SK-N-SH treated with all-trans-retinoic acid at 6 μM for 48 hours (cell line): ENCODE measurements at regions not wholly inside any gene's neighbourhood (a gene's known extent, or its start where the extent isn't known, plus 50 kb on each side); places are given as distances from the start of the nearest gene placed in this dataset.

Source experiments
- ATAC-seq: fragments of 200-7000 bp; cut with Tn5 transposase; 3 replicates; pipeline ENCODE4 v1.9.1; 2020; ENCODE audit warnings: mild to moderate bottlenecking, moderate library complexity
- ARNTL ChIP-seq: fragments of 450-650 bp; formaldehyde crosslinking; IDR thresholded peaks from 2 replicates; pipeline ENCODE4 v1.5.0; 2020; ENCODE audit warnings: low read depth, mild to moderate bottlenecking, moderate library complexity, borderline replicate concordance
- BACH2 ChIP-seq: fragments of 250-450 bp; sonication (Bioruptor Pico); IDR thresholded peaks from 2 replicates; pipeline ENCODE4 v1.9.0; 2021; ENCODE audit warnings: mild to moderate bottlenecking, borderline replicate concordance
- CREB5 ChIP-seq: fragments of 250-450 bp; sonication (Bioruptor Pico); IDR thresholded peaks from 2 replicates; pipeline ENCODE4 v1.5.1; 2020; ENCODE audit warnings: low read depth, mild to moderate bottlenecking, moderate library complexity
- CSDC2 ChIP-seq: fragments of 250-450 bp; sonication (Bioruptor Pico); IDR thresholded peaks from 2 replicates; pipeline ENCODE4 v1.5.0; 2020; ENCODE audit warnings: mild to moderate bottlenecking, moderate library complexity
- CSRNP3 ChIP-seq: fragments of 250-450 bp; sonication (Bioruptor Pico); IDR thresholded peaks from 2 replicates; pipeline ENCODE4 v1.5.1; 2021; ENCODE audit warnings: mild to moderate bottlenecking, moderate library complexity
- GLIS3 ChIP-seq: fragments of 250-450 bp; sonication (Bioruptor Pico); IDR thresholded peaks from 2 replicates; pipeline ENCODE4 v1.5.0; 2020; ENCODE audit warnings: mild to moderate bottlenecking, moderate library complexity
- ISL1 ChIP-seq: fragments of 250-450 bp; sonication (Bioruptor Pico); IDR thresholded peaks from 2 replicates; pipeline ENCODE4 v2.1.2; 2022; ENCODE audit warnings: mild to moderate bottlenecking, moderate library complexity
- OSR1 ChIP-seq: fragments of 250-450 bp; sonication (Bioruptor Pico); IDR thresholded peaks from 2 replicates; pipeline ENCODE4 v1.8.0; 2022; ENCODE audit warnings: moderate library complexity, mild to moderate bottlenecking, inconsistent platforms
- PATZ1 ChIP-seq: fragments of 250-450 bp; sonication (Bioruptor Pico); IDR thresholded peaks from 2 replicates; pipeline ENCODE4 v1.8.0; 2020; ENCODE audit warnings: mild to moderate bottlenecking, moderate library complexity, borderline replicate concordance
- POU6F1 ChIP-seq: fragments of 250-450 bp; sonication (Bioruptor Pico); IDR thresholded peaks from 2 replicates; pipeline ENCODE4 v1.8.0; 2021; ENCODE audit warnings: low read depth, mild to moderate bottlenecking, moderate library complexity, borderline replicate concordance
- PPARA ChIP-seq: fragments of 250-450 bp; sonication (Bioruptor Pico); IDR thresholded peaks from 2 replicates; pipeline ENCODE4 v1.5.0; 2020; ENCODE audit warnings: mild to moderate bottlenecking, borderline replicate concordance
- RARB ChIP-seq: fragments of 250-450 bp; sonication (Bioruptor Pico); IDR thresholded peaks from 2 replicates; pipeline ENCODE4 v1.8.0; 2021; ENCODE audit warnings: mild to moderate bottlenecking, moderate library complexity
- SNAI2 ChIP-seq: fragments of 250-450 bp; sonication (Bioruptor Pico); IDR thresholded peaks from 2 replicates; pipeline ENCODE4 v1.5.0; 2020; ENCODE audit warnings: mild to moderate bottlenecking, moderate library complexity
- TCF4 ChIP-seq: fragments of 250-450 bp; sonication (Bioruptor Pico); IDR thresholded peaks from 2 replicates; pipeline ENCODE4 v1.8.0; 2021; ENCODE audit warnings: mild to moderate bottlenecking, moderate library complexity, borderline replicate concordance
- TOX ChIP-seq: fragments of 250-450 bp; sonication (Bioruptor Pico); IDR thresholded peaks from 2 replicates; pipeline ENCODE4 v1.8.0; 2021; ENCODE audit warnings: mild to moderate bottlenecking, moderate library complexity, borderline replicate concordance
- TSHZ2 ChIP-seq: fragments of 250-450 bp; sonication (Bioruptor Pico); IDR thresholded peaks from 2 replicates; pipeline ENCODE4 v1.5.0; 2020; ENCODE audit warnings: mild to moderate bottlenecking, moderate library complexity
- ZC3H10 ChIP-seq: fragments of 250-450 bp; sonication (Bioruptor Pico); IDR thresholded peaks from 2 replicates; pipeline ENCODE4 v1.5.1; 2021; ENCODE audit warnings: mild to moderate bottlenecking, moderate library complexity
- ZFP3 ChIP-seq: fragments of 250-450 bp; sonication (Bioruptor Pico); IDR thresholded peaks from 2 replicates; pipeline ENCODE4 v1.5.0; 2020; ENCODE audit warnings: mild to moderate bottlenecking, moderate library complexity
- ZFP30 ChIP-seq: fragments of 450-650 bp; formaldehyde crosslinking; IDR thresholded peaks from 2 replicates; pipeline ENCODE4 v1.5.0; 2022; ENCODE audit warnings: mild to moderate bottlenecking, moderate library complexity
- ZNF565 ChIP-seq: fragments of 450-650 bp; formaldehyde crosslinking; conservative IDR thresholded peaks from 2 replicates; pipeline ENCODE4 v1.5.0; 2020; ENCODE audit warnings: low read depth, mild to moderate bottlenecking, moderate library complexity
- ZNF70 ChIP-seq: fragments of 450-650 bp; formaldehyde crosslinking; IDR thresholded peaks from 2 replicates; pipeline ENCODE4 v1.5.0; 2020; ENCODE audit warnings: mild to moderate bottlenecking, moderate library complexity
- ZNF8 ChIP-seq: fragments of 450-650 bp; formaldehyde crosslinking; IDR thresholded peaks from 2 replicates; pipeline ENCODE4 v1.5.0; 2020; ENCODE audit warnings: mild to moderate bottlenecking, moderate library complexity

GRCh38 chr4:42308247-42308646 is 89.0 kb upstream of the SHISA3 start:
- ATAC-seq, result no peak
- TF ChIP-seq PATZ1 (CRISPR knock-in tag), result no peak
- TF ChIP-seq ZNF70 (CRISPR knock-in tag), result no peak
- TF ChIP-seq CREB5 (CRISPR knock-in tag), result no peak
- no peak for TF ChIP-seq BACH2 (CRISPR knock-in tag)
- TF ChIP-seq RARB (CRISPR knock-in tag), result no peak
- TF ChIP-seq ZC3H10, result no peak
- no peak for TF ChIP-seq ZFP3
- no peak for TF ChIP-seq TSHZ2 (CRISPR knock-in tag)
- TF ChIP-seq ISL1 (CRISPR knock-in tag), result no peak
- TF ChIP-seq POU6F1 (CRISPR knock-in tag), result no peak
- no peak for TF ChIP-seq GLIS3
- no peak for TF ChIP-seq SNAI2 (CRISPR knock-in tag)
- no peak for TF ChIP-seq CSRNP3 (CRISPR knock-in tag)
- no peak for TF ChIP-seq ZNF8 (CRISPR knock-in tag)
- no peak for TF ChIP-seq PPARA (CRISPR knock-in tag)
- TF ChIP-seq OSR1 (CRISPR knock-in tag), result no peak
- no peak for TF ChIP-seq TOX (CRISPR knock-in tag)
- no peak for TF ChIP-seq TCF4 (CRISPR knock-in tag)
- no peak for TF ChIP-seq ZNF565 (CRISPR knock-in tag)
- no peak for TF ChIP-seq ZFP30 (CRISPR knock-in tag)

GRCh38 chr4:42309361-42310260 is 87.7 kb upstream of the SHISA3 start:
- ATAC-seq, result peak; percentile 65
- TF ChIP-seq ZNF8 (CRISPR knock-in tag), result no peak
- no peak for TF ChIP-seq CREB5 (CRISPR knock-in tag)
- peak; percentile 98 for TF ChIP-seq TSHZ2 (CRISPR knock-in tag)
- TF ChIP-seq PPARA (CRISPR knock-in tag), result no peak
- no peak for TF ChIP-seq OSR1 (CRISPR knock-in tag)
- 0 out of 2 replicates have a peak, but pooled peaks have one; percentile 40 for TF ChIP-seq ZNF565 (CRISPR knock-in tag)
- peak; percentile 18; the same call in 1 of the 2 replicates for TF ChIP-seq ARNTL
- peak; percentile 100 for TF ChIP-seq TCF4 (CRISPR knock-in tag)
- no peak for TF ChIP-seq CSDC2 (CRISPR knock-in tag)
- peak; percentile 57 for TF ChIP-seq ISL1 (CRISPR knock-in tag)
- no peak for TF ChIP-seq BACH2 (CRISPR knock-in tag)
- TF ChIP-seq, all 23 proteins: peak for 5
